CD8-positive, alpha-beta memory T cell (primary cell): ENCODE measurements at regions not wholly inside any gene's neighbourhood (a gene's known extent, or its start where the extent isn't known, plus 50 kb on each side); places are given as distances from the start of the nearest gene placed in this dataset.

Experiments
- CTCF ChIA-PET: fragments of 350-600 bp; sonication (Branson Sonifier 250); formaldehyde crosslinking; loops from one replicate; lab custom pipeline; 2021; ENCODE audit warnings: antibody characterized with exemption; lab: Charles Lee
- POLR2A ChIA-PET: fragments of 350-600 bp; sonication (Branson Sonifier 250); formaldehyde crosslinking; loops from one replicate; lab custom pipeline; 2021; ENCODE audit warnings: antibody characterized with exemption; lab: Charles Lee
- DNase-seq, 5 donors: peaks; one replicate each; pipeline versions ENCODE4 v3.0.0 to v3.0.0-alpha.2; 2020 to 2022; ENCODE audit warnings: mixed read lengths in 1 of 5
- H3K27ac ChIP-seq: one replicate; pipeline ENCODE4 v1.7.0; 2013; ENCODE audit warnings: low read depth, mild to moderate bottlenecking, low read length, moderate library complexity
- H3K27me3 ChIP-seq: 2 replicates; pipeline ENCODE4 v1.7.0; 2013; ENCODE audit warnings: low read length, mild to moderate bottlenecking; ENCODE audit not compliant: insufficient read depth, poor library complexity, severe bottlenecking
- H3K36me3 ChIP-seq: 2 replicates; pipeline ENCODE4 v1.7.0; 2013; ENCODE audit warnings: mild to moderate bottlenecking, low read length, moderate library complexity; ENCODE audit not compliant: insufficient read depth
- H3K4me1 ChIP-seq: 2 replicates; pipeline ENCODE4 v1.7.0; 2013; ENCODE audit warnings: mild to moderate bottlenecking, low read length, moderate library complexity; ENCODE audit not compliant: insufficient read depth
- H3K4me3 ChIP-seq: 2 replicates; pipeline ENCODE4 v1.7.0; 2013; ENCODE audit warnings: mild to moderate bottlenecking, low read length
- H3K9me3 ChIP-seq: 2 replicates; pipeline ENCODE4 v1.7.0; 2013; ENCODE audit warnings: mild to moderate bottlenecking, low read length
- H3K27ac Mint-ChIP-seq, 8 donors: one replicate each; pipeline ENCODE4 v1.8.0; 2020 to 2021; ENCODE audit warnings: mixed read lengths in 8 of 8, mild to moderate bottlenecking in 6 of 8, inconsistent platforms in 3 of 8, moderate library complexity in 3 of 8
- H3K27me3 Mint-ChIP-seq, 2 donors: one replicate each; pipeline ENCODE4 v1.8.0; 2020 to 2021; ENCODE audit warnings: mixed read lengths in 2 of 2, mild to moderate bottlenecking in 1 of 2, moderate library complexity in 1 of 2
- H3K36me3 Mint-ChIP-seq, 3 donors: one replicate each; pipeline ENCODE4 v1.8.0; 2020 to 2021; ENCODE audit warnings: mixed read lengths in 3 of 3, inconsistent platforms in 1 of 3, mild to moderate bottlenecking in 1 of 3
- H3K4me1 Mint-ChIP-seq, 3 donors: one replicate each; pipeline ENCODE4 v1.8.0; 2020 to 2021; ENCODE audit warnings: mixed read lengths in 3 of 3, inconsistent platforms in 1 of 3, mild to moderate bottlenecking in 1 of 3
- H3K4me3 Mint-ChIP-seq, 7 donors: one replicate each; pipeline ENCODE4 v1.8.0; 2020 to 2021; ENCODE audit warnings: mixed read lengths in 7 of 7, mild to moderate bottlenecking in 6 of 7, moderate library complexity in 4 of 7, inconsistent platforms in 2 of 7
- H3K9me3 Mint-ChIP-seq, 5 donors: one replicate each; pipeline ENCODE4 v1.8.0; 2020 to 2022; ENCODE audit warnings: mixed read lengths in 5 of 5, mild to moderate bottlenecking in 3 of 5, moderate library complexity in 2 of 5, inconsistent platforms in 1 of 5

GRCh38 chr10:28965937-28966336, 288.6 kb downstream of the BAMBI start:
- H3K4me1 ChIP-seq, result no peaks in the 10 kb centered on the region
- H3K27ac Mint-ChIP-seq, result no peak overlapping the region
- ChIA-PET CTCF (no interaction called here), POLR2A (no interaction called here)
- H3K36me3 ChIP-seq, result no peaks in the 10 kb centered on the region
- H3K36me3 Mint-ChIP-seq, result no peaks in the 10 kb centered on the region
- H3K27me3 ChIP-seq, result no peaks in the 10 kb centered on the region
- no peaks in the 10 kb centered on the region for H3K9me3 Mint-ChIP-seq
- no peak overlapping the region for H3K4me3 Mint-ChIP-seq
- H3K4me3 ChIP-seq, result no peak overlapping the region
- H3K9me3 ChIP-seq, result no peaks in the 10 kb centered on the region
- H3K27me3 Mint-ChIP-seq, result no peaks in the 10 kb centered on the region
- H3K27ac ChIP-seq, result no peak overlapping the region
- no peak for DNase-seq
- no peaks in the 10 kb centered on the region for H3K4me1 Mint-ChIP-seq

GRCh38 chr10:28967031-28967430, 289.7 kb downstream of the BAMBI start:
- H3K9me3 ChIP-seq, result no peaks in the 10 kb centered on the region
- H3K9me3 Mint-ChIP-seq, result no peaks in the 10 kb centered on the region
- H3K27me3 Mint-ChIP-seq, result no peaks in the 10 kb centered on the region
- H3K4me1 Mint-ChIP-seq, result no peaks in the 10 kb centered on the region
- H3K4me3 Mint-ChIP-seq, result no peak overlapping the region
- CTCF ChIA-PET, result no interaction called here
- POLR2A ChIA-PET, result no interaction called here
- H3K36me3 Mint-ChIP-seq, result no peaks in the 10 kb centered on the region
- no peak overlapping the region for H3K27ac Mint-ChIP-seq
- H3K27me3 ChIP-seq, result no peaks in the 10 kb centered on the region
- H3K4me3 ChIP-seq, result no peak overlapping the region
- DNase-seq, result no peak
- no peaks in the 10 kb centered on the region for H3K4me1 ChIP-seq
- H3K36me3 ChIP-seq, result no peaks in the 10 kb centered on the region
- no peak overlapping the region for H3K27ac ChIP-seq

- no peaks in the 10 kb centered on the region for H3K27me3 ChIP-seq
- H3K4me3 Mint-ChIP-seq, result no peak overlapping the region
- H3K9me3 Mint-ChIP-seq, result peaks cover 0 to 5% (median 0%) of the 10 kb centered on the region in 5 donors
- no peaks in the 10 kb centered on the region for H3K4me1 ChIP-seq
- ChIA-PET CTCF (no interaction called here), POLR2A (no interaction called here)
- H3K27ac Mint-ChIP-seq, result no peak overlapping the region
- H3K27me3 Mint-ChIP-seq, result no peaks in the 10 kb centered on the region
- no peaks in the 10 kb centered on the region for H3K9me3 ChIP-seq
- DNase-seq, result no peak
- no peaks in the 10 kb centered on the region for H3K4me1 Mint-ChIP-seq
- no peak overlapping the region for H3K4me3 ChIP-seq
- H3K36me3 ChIP-seq, result no peaks in the 10 kb centered on the region
- no peaks in the 10 kb centered on the region for H3K36me3 Mint-ChIP-seq
- H3K27ac ChIP-seq, result no peak overlapping the region
Measured at GRCh38 chr10:28969413-28969812, 292.1 kb downstream of the BAMBI start.

- Mint-ChIP-seq H3K4me3 (no peak overlapping the region), H3K27ac (no peak overlapping the region), H3K9me3 (peaks cover 0 to 5% (median 0%) of the 10 kb centered on the region in 5 donors), H3K27me3 (no peaks in the 10 kb centered on the region), H3K36me3 (no peaks in the 10 kb centered on the region), H3K4me1 (no peaks in the 10 kb centered on the region)
- no peaks in the 10 kb centered on the region for H3K36me3 ChIP-seq
- no peak for DNase-seq
- H3K4me3 ChIP-seq, result no peak overlapping the region
- no peaks in the 10 kb centered on the region for H3K4me1 ChIP-seq
- ChIA-PET CTCF (no interaction called here), POLR2A (no interaction called here)
- H3K27me3 ChIP-seq, result no peaks in the 10 kb centered on the region
- H3K27ac ChIP-seq, result no peak overlapping the region
- H3K9me3 ChIP-seq, result no peaks in the 10 kb centered on the region
Measured at GRCh38 chr10:28970231-28970630, 292.9 kb downstream of the BAMBI start.

GRCh38 chr10:28971255-28971654, 293.9 kb downstream of the BAMBI start:
- ChIA-PET CTCF (no interaction called here), POLR2A (no interaction called here)
- Mint-ChIP-seq H3K27me3 (no peaks in the 10 kb centered on the region), H3K36me3 (no peaks in the 10 kb centered on the region), H3K4me3 (no peak overlapping the region), H3K4me1 (no peaks in the 10 kb centered on the region), H3K27ac (no peak overlapping the region), H3K9me3 (peaks cover 0 to 5% (median 0%) of the 10 kb centered on the region in 5 donors)
- DNase-seq, result no peak
- H3K27ac ChIP-seq, result no peak overlapping the region
- H3K36me3 ChIP-seq, result no peaks in the 10 kb centered on the region
- H3K4me1 ChIP-seq, result no peaks in the 10 kb centered on the region
- H3K27me3 ChIP-seq, result no peaks in the 10 kb centered on the region
- no peak overlapping the region for H3K4me3 ChIP-seq
- no peaks in the 10 kb centered on the region for H3K9me3 ChIP-seq

- H3K36me3 ChIP-seq, result no peaks in the 10 kb centered on the region
- Mint-ChIP-seq H3K4me1 (no peaks in the 10 kb centered on the region), H3K27ac (no peak overlapping the region), H3K9me3 (peaks cover 0 to 5% (median 0%) of the 10 kb centered on the region in 5 donors), H3K27me3 (no peaks in the 10 kb centered on the region), H3K4me3 (no peak overlapping the region), H3K36me3 (no peaks in the 10 kb centered on the region)
- DNase-seq, result no peak
- H3K9me3 ChIP-seq, result no peaks in the 10 kb centered on the region
- no peak overlapping the region for H3K4me3 ChIP-seq
- ChIA-PET POLR2A (no interaction called here), CTCF (no interaction called here)
- no peaks in the 10 kb centered on the region for H3K4me1 ChIP-seq
- H3K27me3 ChIP-seq, result no peaks in the 10 kb centered on the region
- no peak overlapping the region for H3K27ac ChIP-seq
Measured at GRCh38 chr10:28971764-28972163, 294.4 kb downstream of the BAMBI start.

GRCh38 chr10:28973309-28973972, 296.1 kb downstream of the BAMBI start:
- Mint-ChIP-seq H3K27ac (no peak overlapping the region), H3K4me1 (no peaks in the 10 kb centered on the region), H3K4me3 (no peak overlapping the region), H3K27me3 (no peaks in the 10 kb centered on the region), H3K9me3 (peaks cover 0 to 5% (median 2%) of the 10 kb centered on the region in 5 donors), H3K36me3 (no peaks in the 10 kb centered on the region)
- Histone ChIP-seq H3K27me3 (no peaks in the 10 kb centered on the region), H3K4me3 (no peak overlapping the region), H3K27ac (no peak overlapping the region), H3K4me1 (no peaks in the 10 kb centered on the region), H3K36me3 (no peaks in the 10 kb centered on the region), H3K9me3 (no peaks in the 10 kb centered on the region)
- ChIA-PET POLR2A (no interaction called here), CTCF (no interaction called here)
- DNase-seq, result no peak

GRCh38 chr10:28975891-28976531, 298.7 kb downstream of the BAMBI start:
- Mint-ChIP-seq H3K36me3 (no peaks in the 10 kb centered on the region), H3K4me1 (no peaks in the 10 kb centered on the region), H3K9me3 (peaks cover 0 to 5% (median 2%) of the 10 kb centered on the region in 5 donors)

More at GRCh38 chr10:28975891-28976531, 298.7 kb downstream of the BAMBI start:
- H3K9me3 ChIP-seq, result no peaks in the 10 kb centered on the region
- H3K27ac ChIP-seq, result no peak overlapping the region
- H3K27me3 Mint-ChIP-seq, result no peaks in the 10 kb centered on the region
- ChIA-PET POLR2A (no interaction called here), CTCF (no interaction called here)
- no peak overlapping the region for H3K4me3 ChIP-seq
- no peaks in the 10 kb centered on the region for H3K36me3 ChIP-seq
- no peak for DNase-seq
- no peak overlapping the region for H3K4me3 Mint-ChIP-seq
- no peaks in the 10 kb centered on the region for H3K27me3 ChIP-seq
- no peak overlapping the region for H3K27ac Mint-ChIP-seq
- H3K4me1 ChIP-seq, result no peaks in the 10 kb centered on the region
